IMR-90 (cell line): ENCODE measurements at regions not wholly inside any gene's neighbourhood (a gene's known extent, or its start where the extent isn't known, plus 50 kb on each side); places are given as distances from the start of the nearest gene placed in this dataset.

Experiments
- ATAC-seq: fragments of 200-7000 bp; cut with Tn5 transposase; 2 replicates; pipeline ENCODE4 v1.9.1; 2020; ENCODE audit warnings: low read depth, mild to moderate bottlenecking, moderate library complexity
- BruUV-seq: library from RNA; stranded (reverse); fragments of 400-500 nt; replicated peaks from 2 replicates; lab custom pipeline; 2021; lab: Mats Ljungman, UMichigan
- CTCF ChIA-PET: fragments of 300-600 bp; formaldehyde crosslinking; extraction: SDS; loops from one replicate; lab custom pipeline; 2021; ENCODE audit warnings: antibody characterized with exemption; lab: Yijun Ruan, JAX
- POLR2A ChIA-PET: fragments of 300-600 bp; sonication (Branson Sonifier 250); formaldehyde crosslinking; loops from one replicate; lab custom pipeline; 2022; ENCODE audit warnings: antibody characterized with exemption; ENCODE audit not compliant: unreplicated experiment; lab: Charles Lee
- DNase-seq: peaks from one replicate; pipeline ENCODE4 v3.0.0; 2013
- H2AFZ ChIP-seq: replicated peaks from 2 replicates; pipeline ENCODE3; 2013; ENCODE audit warnings: low read length, mild to moderate bottlenecking; ENCODE audit not compliant: poor library complexity
- H2AK5ac ChIP-seq: 2 replicates; pipeline ENCODE4 v1.6.1; 2013; ENCODE audit warnings: low read depth, low read length, inconsistent platforms
- H2AK9ac ChIP-seq: replicated peaks from 2 replicates; pipeline ENCODE3; 2013; ENCODE audit warnings: mild to moderate bottlenecking, low read depth, low read length, moderate library complexity; ENCODE audit not compliant: poor library complexity
- H2BK120ac ChIP-seq: 2 replicates; pipeline ENCODE4 v1.6.1; 2013; ENCODE audit warnings: low read depth, low read length, inconsistent platforms
- H2BK15ac ChIP-seq: 3 replicates; pipeline ENCODE4 v1.6.1; 2013; ENCODE audit warnings: low read depth, low read length, inconsistent platforms
- H2BK20ac ChIP-seq: 2 replicates; pipeline ENCODE4 v1.6.1; 2013; ENCODE audit warnings: low read depth, mild to moderate bottlenecking, inconsistent platforms, low read length, moderate library complexity
- H2BK5ac ChIP-seq: 2 replicates; pipeline ENCODE4 v1.6.1; 2013; ENCODE audit warnings: mild to moderate bottlenecking, low read depth, low read length, inconsistent platforms; ENCODE audit not compliant: poor library complexity, severe bottlenecking
- H3K14ac ChIP-seq: replicated peaks from 2 replicates; pipeline ENCODE4 v1.6.1; 2013; ENCODE audit warnings: low read depth, low read length, inconsistent platforms
- H3K18ac ChIP-seq: 2 replicates; pipeline ENCODE4 v1.6.1; 2013; ENCODE audit warnings: low read depth, low read length, control low read depth
- H3K23ac ChIP-seq: 2 replicates; pipeline ENCODE4 v1.6.1; 2013; ENCODE audit warnings: low read depth, low read length, inconsistent platforms
- H3K27ac ChIP-seq: 2 replicates; pipeline ENCODE4 v1.5.1; 2013; ENCODE audit warnings: mild to moderate bottlenecking, control low read depth, low read length; ENCODE audit not compliant: insufficient read depth
- H3K27me3 ChIP-seq: 2 replicates; pipeline ENCODE4 v1.6.1; 2013; ENCODE audit warnings: low read length; ENCODE audit not compliant: control insufficient read depth, insufficient read depth
- H3K36me3 ChIP-seq: 2 replicates; pipeline ENCODE4 v1.6.1; 2013; ENCODE audit warnings: low read length, mixed read lengths; ENCODE audit not compliant: control insufficient read depth, insufficient read depth
- H3K4ac ChIP-seq: 2 replicates; pipeline ENCODE4 v1.6.1; 2013; ENCODE audit warnings: low read depth, low read length, inconsistent platforms
- H3K4me1 ChIP-seq: 2 replicates; pipeline ENCODE4 v1.6.1; 2013; ENCODE audit warnings: low read length, mixed read lengths; ENCODE audit not compliant: control insufficient read depth, insufficient read depth
- H3K4me2 ChIP-seq: 2 replicates; pipeline ENCODE4 v1.6.1; 2013; ENCODE audit warnings: low read depth, mild to moderate bottlenecking, control low read depth, low read length, moderate library complexity
- H3K4me3 ChIP-seq: 2 replicates; pipeline ENCODE4 v1.5.1; 2013; ENCODE audit warnings: low read depth, mild to moderate bottlenecking, control low read depth, low read length, moderate library complexity; ENCODE audit not compliant: insufficient read depth
- H3K56ac ChIP-seq: 2 replicates; pipeline ENCODE4 v1.6.1; 2013; ENCODE audit warnings: low read length, inconsistent platforms; ENCODE audit not compliant: insufficient read depth; ENCODE audit errors: extremely low read depth
- H3K79me1 ChIP-seq, 2 experiments: 2 replicates each; pipeline ENCODE4 v1.6.1; 2013; ENCODE audit warnings: low read length in 2 of 2, inconsistent platforms in 1 of 2, low read depth in 1 of 2
- H3K9ac ChIP-seq: 2 replicates; pipeline ENCODE4 v1.6.1; 2013; ENCODE audit warnings: low read depth, low read length, control low read depth
- H3K9me1 ChIP-seq: 2 replicates; pipeline ENCODE4 v1.6.1; 2013; ENCODE audit warnings: low read length, inconsistent platforms; ENCODE audit not compliant: insufficient read depth
- H3K9me3 ChIP-seq: 2 replicates; pipeline ENCODE4 v1.6.1; 2013; ENCODE audit warnings: low read length; ENCODE audit not compliant: control insufficient read depth, insufficient read depth
- H4K20me1 ChIP-seq: 2 replicates; pipeline ENCODE4 v1.6.1; 2013; ENCODE audit warnings: low read length, inconsistent platforms; ENCODE audit not compliant: insufficient read depth
- H4K5ac ChIP-seq: 2 replicates; pipeline ENCODE4 v1.6.1; 2013; ENCODE audit warnings: mild to moderate bottlenecking, low read depth, low read length, control low read depth
- H4K8ac ChIP-seq, 2 experiments: 2 replicates each; pipeline ENCODE4 v1.6.1; 2013; ENCODE audit warnings: low read depth in 2 of 2, low read length in 2 of 2, control low read depth in 1 of 2, inconsistent platforms in 1 of 2
- H4K91ac ChIP-seq: 2 replicates; pipeline ENCODE4 v1.6.1; 2013; ENCODE audit warnings: low read depth, low read length, inconsistent platforms; ENCODE audit not compliant: insufficient read depth
- BHLHE40 ChIP-seq: fragments of 150-350 bp; IDR thresholded peaks from 2 replicates; pipeline ENCODE4 v1.6.1; 2016; ENCODE audit warnings: mild to moderate bottlenecking, low read depth, low read length
- CEBPB ChIP-seq: IDR thresholded peaks from 2 replicates; pipeline ENCODE4 v1.6.1; 2012; ENCODE audit warnings: low read depth, low read length, improper control_type of control experiment
- CHD1 ChIP-seq: IDR thresholded peaks from 2 replicates; pipeline ENCODE4 v1.6.1; 2012; ENCODE audit warnings: low read depth, low read length, improper control_type of control experiment
- ELK1 ChIP-seq: fragments of 150-350 bp; IDR thresholded peaks from 2 replicates; pipeline ENCODE4 v1.6.1; 2016; ENCODE audit warnings: low read depth, mild to moderate bottlenecking, low read length, moderate library complexity, borderline replicate concordance
- FOS ChIP-seq: fragments of 150-350 bp; IDR thresholded peaks from 2 replicates; pipeline ENCODE4 v1.6.1; 2016; ENCODE audit warnings: low read depth, low read length
- MAFK ChIP-seq: IDR thresholded peaks from 2 replicates; pipeline ENCODE4 v1.6.1; 2012; ENCODE audit warnings: low read depth, low read length, improper control_type of control experiment
- MAZ ChIP-seq: IDR thresholded peaks from 2 replicates; pipeline ENCODE4 v1.6.1; 2012; ENCODE audit warnings: low read depth, mild to moderate bottlenecking, low read length, improper control_type of control experiment, moderate library complexity, borderline replicate concordance
- MXI1 ChIP-seq: IDR thresholded peaks from 2 replicates; pipeline ENCODE4 v1.6.1; 2012; ENCODE audit warnings: low read depth, mild to moderate bottlenecking, low read length, moderate library complexity, borderline replicate concordance
- NFE2L2 ChIP-seq: fragments of 150-350 bp; IDR thresholded peaks from 2 replicates; pipeline ENCODE4 v1.6.1; 2016; ENCODE audit warnings: low read depth, mild to moderate bottlenecking, low read length
- POLR2A ChIP-seq: IDR thresholded peaks from 2 replicates; pipeline ENCODE4 v1.6.1; 2012; ENCODE audit warnings: mild to moderate bottlenecking, low read depth, low read length
- RAD21 ChIP-seq: IDR thresholded peaks from 2 replicates; pipeline ENCODE4 v1.6.1; 2012; ENCODE audit warnings: low read length, improper control_type of control experiment
- RCOR1 ChIP-seq: IDR thresholded peaks from 2 replicates; pipeline ENCODE4 v1.6.1; 2012; ENCODE audit warnings: mild to moderate bottlenecking, low read length, improper control_type of control experiment; ENCODE audit not compliant: insufficient replicate concordance
- RFX5 ChIP-seq: IDR thresholded peaks from 2 replicates; pipeline ENCODE4 v1.8.0; 2012; ENCODE audit warnings: low read depth, mild to moderate bottlenecking, low read length, moderate library complexity
- SMC3 ChIP-seq: fragments of 150-350 bp; IDR thresholded peaks from 2 replicates; pipeline ENCODE4 v1.6.1; 2016; ENCODE audit warnings: low read depth, mild to moderate bottlenecking, antibody characterized with exemption, low read length, moderate library complexity
- WGBS, 2 experiments: methylation state at CpG; one replicate each; pipeline versions ENCODE4 v1.1.5 to v1.1.7; 2013; ENCODE audit warnings: missing lambda C conversion rate in 2 of 2; ENCODE audit not compliant: insufficient read length in 1 of 2; ENCODE audit errors: extremely low coverage in 2 of 2; 5-methylcytosine and 5-hydroxymethylcytosine counted together
- dilution Hi-C: fragments of 300-500 bp; cut with HindIII; formaldehyde crosslinking; loops from one replicate; pipeline ENCODE4 v1.14.3; 2018; ENCODE audit warnings: low sequenced_read_pairs; ENCODE audit not compliant: unreplicated experiment
- in situ Hi-C: fragments of 300-500 bp; cut with MboI; formaldehyde crosslinking; loops from 3 replicates; pipeline ENCODE4 v1.14.3; 2019; ENCODE audit warnings: low sequenced_read_pairs, inconsistent platforms, mixed read lengths
- intact Hi-C: fragments of 100-400 bp; cut with micrococcal nuclease; formaldehyde crosslinking; loops from 2 replicates; pipeline ENCODE4 v1.10.0; 2022
- TF ChIP-seq, protein P1 (sequence below): fragments of 150-350 bp; IDR thresholded peaks from 2 replicates; pipeline ENCODE4 v1.6.1; 2017; ENCODE audit warnings: mild to moderate bottlenecking, antibody characterized with exemption, low read length, low read depth
- TF ChIP-seq, protein P2 (sequence below): conservative IDR thresholded peaks from 2 replicates; pipeline ENCODE4 v1.5.1; 2012; ENCODE audit warnings: mild to moderate bottlenecking, low read depth, low read length, improper control_type of control experiment

GRCh38 chr17:79205688-79206205 is 131.1 kb downstream of the ENGASE start:
- Histone ChIP-seq H3K4ac (no peak overlapping the region), H3K27ac (no peak overlapping the region), H3K14ac (no peak overlapping the region), H3K56ac (no peak overlapping the region), H2AFZ (no peak overlapping the region), H2AK5ac (no peak overlapping the region), H2BK120ac (no peak overlapping the region), H4K20me1 (no peaks in the 10 kb centered on the region), H3K23ac (no peak overlapping the region), H4K5ac (no peak overlapping the region), H4K8ac (no peak overlapping the region), H2BK5ac (no peak overlapping the region), H3K4me2 (no peak overlapping the region), H3K36me3 (no peaks in the 10 kb centered on the region), H3K9me3 (no peaks in the 10 kb centered on the region), H3K79me1 (no peaks in the 10 kb centered on the region), H3K27me3 (peaks cover 24% of the 10 kb centered on the region; the same call in 1 of the 2 replicates), H3K9ac (no peak overlapping the region), H3K4me1 (peaks cover 3% of the 10 kb centered on the region; the same call in 1 of the 2 replicates), H3K9me1 (no peaks in the 10 kb centered on the region), H3K18ac (no peak overlapping the region), H3K4me3 (no peak overlapping the region), H2BK20ac (no peak overlapping the region), H2BK15ac (no peak overlapping the region), H2AK9ac (no peak overlapping the region), H4K91ac (no peak overlapping the region)
- no peak for TF ChIP-seq NFE2L2
- TF ChIP-seq CHD1 = no peak
- TF ChIP-seq BHLHE40 = no peak
- TF ChIP-seq RAD21 = no peak
- TF ChIP-seq MXI1 = no peak
- no peak for TF ChIP-seq POLR2A
- TF ChIP-seq SMC3 = no peak
- no peak for TF ChIP-seq MAFK
- TF ChIP-seq, protein P1, sequence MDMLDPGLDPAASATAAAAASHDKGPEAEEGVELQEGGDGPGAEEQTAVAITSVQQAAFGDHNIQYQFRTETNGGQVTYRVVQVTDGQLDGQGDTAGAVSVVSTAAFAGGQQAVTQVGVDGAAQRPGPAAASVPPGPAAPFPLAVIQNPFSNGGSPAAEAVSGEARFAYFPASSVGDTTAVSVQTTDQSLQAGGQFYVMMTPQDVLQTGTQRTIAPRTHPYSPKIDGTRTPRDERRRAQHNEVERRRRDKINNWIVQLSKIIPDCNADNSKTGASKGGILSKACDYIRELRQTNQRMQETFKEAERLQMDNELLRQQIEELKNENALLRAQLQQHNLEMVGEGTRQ = no peak
- TF ChIP-seq ELK1 = no peak
- no peak for TF ChIP-seq CEBPB
- no peak for TF ChIP-seq RCOR1
- no peak for TF ChIP-seq FOS
- TF ChIP-seq MAZ = no peak
- TF ChIP-seq RFX5 = no peak
- TF ChIP-seq, protein P2, sequence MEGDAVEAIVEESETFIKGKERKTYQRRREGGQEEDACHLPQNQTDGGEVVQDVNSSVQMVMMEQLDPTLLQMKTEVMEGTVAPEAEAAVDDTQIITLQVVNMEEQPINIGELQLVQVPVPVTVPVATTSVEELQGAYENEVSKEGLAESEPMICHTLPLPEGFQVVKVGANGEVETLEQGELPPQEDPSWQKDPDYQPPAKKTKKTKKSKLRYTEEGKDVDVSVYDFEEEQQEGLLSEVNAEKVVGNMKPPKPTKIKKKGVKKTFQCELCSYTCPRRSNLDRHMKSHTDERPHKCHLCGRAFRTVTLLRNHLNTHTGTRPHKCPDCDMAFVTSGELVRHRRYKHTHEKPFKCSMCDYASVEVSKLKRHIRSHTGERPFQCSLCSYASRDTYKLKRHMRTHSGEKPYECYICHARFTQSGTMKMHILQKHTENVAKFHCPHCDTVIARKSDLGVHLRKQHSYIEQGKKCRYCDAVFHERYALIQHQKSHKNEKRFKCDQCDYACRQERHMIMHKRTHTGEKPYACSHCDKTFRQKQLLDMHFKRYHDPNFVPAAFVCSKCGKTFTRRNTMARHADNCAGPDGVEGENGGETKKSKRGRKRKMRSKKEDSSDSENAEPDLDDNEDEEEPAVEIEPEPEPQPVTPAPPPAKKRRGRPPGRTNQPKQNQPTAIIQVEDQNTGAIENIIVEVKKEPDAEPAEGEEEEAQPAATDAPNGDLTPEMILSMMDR = no peak
- dilution Hi-C loops (no loop called here), in situ Hi-C loops (no loop called here), intact Hi-C loops (no loop called here)
- 58% methylated on average over 2 of the region's 6 CpGs; no CpG with 5 or more reads in 1 of the 2 experiments for WGBS, 2 experiments
- ChIA-PET CTCF (no interaction called here), POLR2A (no interaction called here)
- no TSS peak for BruUV-seq
- no peak for ATAC-seq
- no peak for DNase-seq
